ENCODE measurements at regions not wholly inside any gene's neighbourhood (a gene's known extent, or its start where the extent isn't known, plus 50 kb on each side); places are given as distances from the start of the nearest gene placed in this dataset.

DNA sequence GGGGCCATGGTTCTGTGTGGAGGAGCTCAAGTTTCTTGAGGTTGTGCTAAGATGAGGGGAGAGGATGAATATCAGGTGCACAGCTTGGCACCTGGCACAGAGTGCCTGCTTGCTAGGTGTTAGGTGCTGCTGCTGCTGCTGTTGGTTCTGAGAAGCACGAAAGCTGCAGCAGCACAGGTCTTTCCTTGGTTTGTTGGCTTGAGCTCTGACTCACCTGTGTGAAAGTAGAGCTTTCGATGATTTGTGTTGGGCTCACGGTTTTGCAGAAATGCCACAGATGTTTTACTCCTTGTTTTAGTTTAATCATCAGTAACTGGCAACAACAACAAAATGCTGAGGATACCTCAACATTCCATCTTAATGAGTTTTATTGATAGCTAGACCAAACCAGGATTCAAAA, 221.6 kb downstream of the BRINP2 start:
- TF ChIP-seq, protein P1, sequence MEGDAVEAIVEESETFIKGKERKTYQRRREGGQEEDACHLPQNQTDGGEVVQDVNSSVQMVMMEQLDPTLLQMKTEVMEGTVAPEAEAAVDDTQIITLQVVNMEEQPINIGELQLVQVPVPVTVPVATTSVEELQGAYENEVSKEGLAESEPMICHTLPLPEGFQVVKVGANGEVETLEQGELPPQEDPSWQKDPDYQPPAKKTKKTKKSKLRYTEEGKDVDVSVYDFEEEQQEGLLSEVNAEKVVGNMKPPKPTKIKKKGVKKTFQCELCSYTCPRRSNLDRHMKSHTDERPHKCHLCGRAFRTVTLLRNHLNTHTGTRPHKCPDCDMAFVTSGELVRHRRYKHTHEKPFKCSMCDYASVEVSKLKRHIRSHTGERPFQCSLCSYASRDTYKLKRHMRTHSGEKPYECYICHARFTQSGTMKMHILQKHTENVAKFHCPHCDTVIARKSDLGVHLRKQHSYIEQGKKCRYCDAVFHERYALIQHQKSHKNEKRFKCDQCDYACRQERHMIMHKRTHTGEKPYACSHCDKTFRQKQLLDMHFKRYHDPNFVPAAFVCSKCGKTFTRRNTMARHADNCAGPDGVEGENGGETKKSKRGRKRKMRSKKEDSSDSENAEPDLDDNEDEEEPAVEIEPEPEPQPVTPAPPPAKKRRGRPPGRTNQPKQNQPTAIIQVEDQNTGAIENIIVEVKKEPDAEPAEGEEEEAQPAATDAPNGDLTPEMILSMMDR (IDR thresholded peaks at IDR 0.05): no peak
- no peak for TF ChIP-seq POLR2A (IDR thresholded peaks at IDR 0.05)
- 76 to 91% methylated on average over 3 of the region's 3 CpGs for WGBS, 2 donors
- DNase-seq (ENCODE audit: low spot score in 2 of 2): no peak
- intact Hi-C loops (cut with DNase I; ENCODE audit: low total_unique reads): no loop called here
- H3K4me3 ChIP-seq (ENCODE audit: low read depth, poor library complexity, severe bottlenecking): no peak overlapping the region

DNA sequence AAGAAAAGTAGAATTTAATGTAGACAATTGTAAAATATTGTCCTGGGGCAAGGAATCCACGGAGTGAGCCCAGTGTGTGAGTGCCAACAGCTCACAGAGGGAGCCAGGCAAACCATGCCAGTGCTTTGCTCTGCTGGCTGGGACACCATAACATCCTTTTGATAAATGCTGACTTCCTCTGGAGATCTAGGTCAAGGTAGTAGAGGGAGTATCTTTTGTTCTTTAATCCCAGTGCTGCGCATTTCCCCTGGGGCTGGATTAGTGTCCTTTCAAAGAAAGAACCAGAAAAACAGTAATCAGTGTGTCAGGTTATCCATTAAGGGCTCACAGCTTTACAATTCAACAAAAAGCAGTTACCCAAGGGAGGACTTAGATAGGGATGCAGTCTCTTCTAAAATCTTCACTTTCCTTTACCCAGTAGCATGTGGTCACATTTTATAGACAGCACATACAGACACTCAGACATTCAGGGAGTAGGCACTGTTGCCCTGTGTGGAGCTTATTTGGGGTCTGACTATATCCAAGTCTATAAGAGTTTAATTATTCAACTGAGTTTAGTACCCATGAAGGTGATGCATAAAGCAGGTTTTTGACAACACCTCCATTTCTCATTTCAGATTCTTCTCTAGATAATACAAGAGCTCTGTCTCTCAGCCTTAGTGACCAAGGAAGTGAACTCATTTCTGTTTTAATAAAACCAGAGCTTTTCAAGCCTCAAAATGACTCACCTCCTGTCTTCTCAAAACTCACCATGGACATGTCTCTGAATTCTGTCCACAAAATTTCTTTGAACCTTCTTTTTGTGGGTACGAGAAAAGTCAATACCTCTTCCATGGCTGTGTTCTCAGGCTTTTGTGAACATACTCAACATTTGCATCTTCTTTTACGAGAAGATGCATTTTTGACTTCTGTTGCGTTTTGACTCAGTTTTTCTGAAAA, 215.3 kb downstream of the BRINP2 start:
- H3K4me3 ChIP-seq (ENCODE audit: low read depth, poor library complexity, severe bottlenecking): no peak overlapping the region
- no peak for DNase-seq (ENCODE audit: low spot score in 2 of 2)
- intact Hi-C loops (cut with DNase I; ENCODE audit: low total_unique reads): loop anchor here (5.0 kb wide), 1 partner anchor 631 kb away; no protein-coding TSS in a partner anchor
- WGBS, 2 donors: 61 to 68% methylated on average over 5 of the region's 5 CpGs
- no peak for TF ChIP-seq POLR2A (IDR thresholded peaks at IDR 0.05)
- TF ChIP-seq, protein P1 (IDR thresholded peaks at IDR 0.05): no peak

DNA sequence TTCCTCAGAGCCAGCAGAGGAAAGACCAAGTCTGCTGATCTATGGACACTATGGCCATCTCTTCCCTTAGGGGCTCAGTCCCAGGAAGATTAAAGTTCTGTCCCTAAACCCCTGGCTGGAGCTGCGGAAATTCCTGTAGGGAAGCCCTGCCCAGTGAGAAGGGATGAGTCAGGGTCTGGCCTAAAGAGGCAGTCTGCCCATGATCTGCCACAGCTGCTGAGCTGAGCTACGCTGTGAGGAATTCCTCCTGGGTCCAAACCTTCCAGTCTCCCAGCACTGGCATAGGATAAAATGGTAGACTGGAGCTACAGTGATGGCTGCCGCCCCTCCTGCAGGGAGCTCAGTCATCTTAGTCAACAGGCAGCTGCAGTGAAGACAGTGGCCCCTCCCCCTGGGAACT, 213.7 kb downstream of the BRINP2 start:
- no peak for DNase-seq (ENCODE audit: low spot score in 2 of 2)
- WGBS, 2 donors: 45 to 63% methylated on average over 3 of the region's 3 CpGs
- TF ChIP-seq, protein P1 (IDR thresholded peaks at IDR 0.05): no peak
- TF ChIP-seq POLR2A (IDR thresholded peaks at IDR 0.05): no peak
- H3K4me3 ChIP-seq (ENCODE audit: low read depth, poor library complexity, severe bottlenecking): no peak overlapping the region
- intact Hi-C loops (cut with DNase I; ENCODE audit: low total_unique reads): no loop called here

DNA sequence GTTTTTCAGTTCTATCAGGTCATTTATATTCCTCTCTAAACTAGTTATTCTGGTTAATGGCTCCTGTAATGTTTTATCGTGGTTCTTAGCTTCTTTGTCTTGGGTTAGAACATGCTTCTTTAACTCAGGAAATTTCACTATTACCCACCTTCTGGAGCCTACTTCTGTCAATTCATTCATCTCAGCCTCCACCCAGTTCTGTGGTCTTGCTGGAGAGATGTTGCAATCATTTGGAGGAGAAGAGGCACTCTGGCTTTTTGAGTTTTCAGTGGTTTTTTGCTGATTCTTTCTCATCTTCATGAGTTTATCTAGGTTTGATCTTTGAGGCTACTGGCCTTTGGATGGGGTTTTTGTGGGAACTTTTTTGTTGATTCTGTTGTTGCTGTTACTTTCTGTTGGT, 213.0 kb downstream of the BRINP2 start:
- DNase-seq (ENCODE audit: low spot score in 2 of 2): no peak
- no peak overlapping the region for H3K4me3 ChIP-seq (ENCODE audit: low read depth, poor library complexity, severe bottlenecking)
- no peak for TF ChIP-seq POLR2A (IDR thresholded peaks at IDR 0.05)
- TF ChIP-seq, protein P1 (IDR thresholded peaks at IDR 0.05): no peak
- intact Hi-C loops (cut with DNase I; ENCODE audit: low total_unique reads): no loop called here
- WGBS, 2 donors: 77 to 90% methylated on average over 1 of the region's 1 CpG

DNA sequence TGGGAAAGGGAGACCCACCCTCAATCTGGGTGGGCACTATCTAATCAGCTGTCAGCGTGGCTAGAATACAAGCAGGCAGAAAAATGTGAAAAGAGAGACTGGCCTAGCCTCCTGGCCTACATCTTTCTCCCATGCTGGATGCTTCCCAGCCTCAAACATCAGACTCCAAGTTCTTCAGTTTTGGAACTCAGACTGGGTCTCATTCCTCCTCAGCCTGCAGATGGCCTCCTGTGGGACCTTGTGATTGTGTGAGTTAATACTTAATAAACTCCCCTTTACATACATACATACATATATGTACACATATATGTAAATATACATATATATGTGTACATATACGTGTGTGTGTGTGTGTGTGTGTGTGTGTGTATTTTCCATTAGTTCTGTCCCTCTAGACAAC, 207.1 kb downstream of the BRINP2 start:
- DNase-seq (ENCODE audit: low spot score in 2 of 2): no peak
- WGBS, 2 donors: 60 to 69% methylated on average over 2 of the region's 2 CpGs
- intact Hi-C loops (cut with DNase I; ENCODE audit: low total_unique reads): no loop called here
- TF ChIP-seq, protein P1 (IDR thresholded peaks at IDR 0.05): no peak
- no peak for TF ChIP-seq POLR2A (IDR thresholded peaks at IDR 0.05)
- H3K4me3 ChIP-seq (ENCODE audit: low read depth, poor library complexity, severe bottlenecking): no peak overlapping the region
